Islet of Langerhans (tissue), 1 donor: ENCODE measurements at regions not wholly inside any gene's neighbourhood (a gene's known extent, or its start where the extent isn't known, plus 50 kb on each side); places are given as distances from the start of the nearest gene placed in this dataset.

ENCODE experiments used
- FAIRE-seq: peaks from one replicate; lab custom pipeline; 2011; peaks lifted over from hg19 to GRCh38; lab: Jason Lieb, UNC

DNA sequence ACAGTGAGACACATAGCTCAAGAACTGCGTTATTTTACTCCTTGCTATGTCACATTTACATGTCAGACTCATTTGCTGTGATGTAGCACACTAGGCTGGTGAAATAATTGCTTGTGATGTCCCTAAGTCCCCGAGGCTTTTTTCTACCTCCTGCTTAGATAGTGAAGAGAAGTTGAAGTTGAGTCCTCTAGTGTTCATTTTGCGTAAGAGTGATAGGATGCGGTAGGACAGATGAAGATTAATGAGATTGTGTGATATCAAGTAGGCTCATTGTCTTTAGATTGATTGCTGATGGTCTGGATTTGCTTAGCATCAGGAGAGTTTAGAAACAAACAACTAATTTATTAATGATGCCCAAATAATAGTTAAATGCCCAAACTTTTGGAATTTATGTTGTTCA is 173.6 kb upstream of the NUDT6 start:
- no peak for FAIRE-seq

DNA sequence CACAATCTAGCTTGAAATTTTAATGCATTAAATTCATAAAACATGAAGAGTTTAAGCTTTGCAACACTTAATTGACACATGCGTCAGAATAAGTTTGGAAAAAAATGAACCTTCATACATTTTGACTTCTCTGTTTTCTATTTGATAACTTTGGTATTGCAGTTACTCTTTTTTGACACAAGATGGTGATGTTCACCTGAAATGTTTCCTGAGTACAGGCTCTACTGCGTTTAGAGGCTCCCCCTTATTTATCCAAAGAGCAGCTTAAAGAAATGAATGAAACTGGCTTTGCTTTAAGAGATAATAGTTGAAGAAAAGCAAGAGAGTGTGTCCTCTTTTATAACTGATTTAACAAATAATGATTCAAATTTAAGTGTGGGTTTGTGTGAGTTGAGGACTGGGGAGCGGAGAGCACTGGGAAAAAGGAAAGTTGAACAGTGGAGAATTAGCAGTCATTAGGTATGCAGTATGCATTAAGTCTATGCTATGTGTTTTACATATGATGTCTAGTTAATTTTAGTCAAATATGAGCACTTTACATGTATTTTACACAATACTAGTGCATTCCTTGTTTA is 180.6 kb upstream of the NUDT6 start:
- peak; percentile 99 for FAIRE-seq

DNA sequence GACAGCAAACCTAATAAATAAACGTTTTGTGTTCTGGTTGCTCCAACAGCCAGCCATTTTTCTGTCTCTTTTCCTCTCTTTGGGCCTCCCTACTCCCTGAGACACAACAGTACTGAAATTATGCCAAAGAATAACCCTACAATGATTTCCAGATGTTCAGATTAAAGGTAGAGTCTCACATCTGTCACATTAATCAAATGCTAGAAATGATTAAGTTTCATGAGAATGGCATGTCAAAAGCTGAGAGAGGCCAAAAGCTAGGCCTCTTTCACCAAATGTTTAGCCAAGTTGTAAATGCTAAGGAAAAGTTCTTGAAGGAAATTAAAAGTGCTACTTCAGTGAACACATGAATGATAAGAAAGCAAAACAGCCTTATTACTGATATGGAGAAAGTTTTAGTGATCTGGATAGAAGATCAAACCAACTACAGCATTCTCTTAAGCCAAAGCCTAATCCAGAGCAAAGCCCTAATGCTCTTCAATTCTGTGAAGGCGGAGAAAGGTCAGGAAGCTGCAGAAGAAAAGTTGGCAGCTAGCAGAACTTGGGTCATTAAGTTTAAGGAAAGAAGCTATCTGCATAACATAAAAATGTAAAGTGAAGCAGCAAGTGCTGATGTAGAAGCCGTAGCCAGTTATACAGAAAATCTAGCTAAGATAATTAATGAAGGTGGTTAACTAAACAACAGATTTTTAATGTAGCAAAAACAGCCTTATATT is 182.1 kb upstream of the NUDT6 start:
- no peak for FAIRE-seq

DNA sequence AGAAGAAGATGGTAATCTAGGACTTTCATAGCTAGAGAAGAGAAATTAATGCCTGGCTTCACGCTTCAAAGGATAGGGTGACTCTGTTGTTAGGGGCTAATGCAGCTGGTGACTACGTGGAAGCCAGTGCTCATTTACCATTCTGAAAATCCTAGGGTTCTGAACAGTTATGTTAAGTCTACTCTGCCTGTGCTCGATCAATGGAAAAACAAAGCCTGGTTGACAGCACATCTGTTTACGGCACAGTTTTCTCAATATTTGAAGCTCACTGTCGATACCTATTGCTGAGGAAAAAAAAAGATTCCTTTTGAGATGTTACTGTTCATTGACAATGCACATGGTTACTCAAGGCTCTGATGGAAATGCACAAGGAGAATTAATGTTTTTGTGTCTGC is 182.6 kb upstream of the NUDT6 start:
- no peak for FAIRE-seq

DNA sequence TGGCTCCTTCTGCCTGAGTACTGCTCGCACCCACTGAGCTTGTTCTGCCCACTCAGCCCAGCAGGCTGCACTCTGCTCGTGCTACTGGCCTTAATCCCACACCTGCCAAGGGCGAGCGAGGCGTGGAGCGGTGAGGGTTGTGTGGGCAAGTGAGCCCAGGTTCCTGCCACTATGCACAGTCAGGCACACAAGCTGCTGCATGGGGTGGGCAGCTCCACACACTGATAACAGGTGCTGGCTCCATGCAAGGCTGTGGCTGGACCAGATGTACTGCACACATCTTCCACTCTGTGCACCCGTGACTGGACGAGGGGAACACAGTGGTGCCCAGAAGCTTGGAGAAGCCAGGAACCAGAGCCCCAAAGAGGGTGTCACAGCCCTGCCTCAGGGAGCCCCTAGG is 184.3 kb upstream of the NUDT6 start:
- FAIRE-seq = no peak

DNA sequence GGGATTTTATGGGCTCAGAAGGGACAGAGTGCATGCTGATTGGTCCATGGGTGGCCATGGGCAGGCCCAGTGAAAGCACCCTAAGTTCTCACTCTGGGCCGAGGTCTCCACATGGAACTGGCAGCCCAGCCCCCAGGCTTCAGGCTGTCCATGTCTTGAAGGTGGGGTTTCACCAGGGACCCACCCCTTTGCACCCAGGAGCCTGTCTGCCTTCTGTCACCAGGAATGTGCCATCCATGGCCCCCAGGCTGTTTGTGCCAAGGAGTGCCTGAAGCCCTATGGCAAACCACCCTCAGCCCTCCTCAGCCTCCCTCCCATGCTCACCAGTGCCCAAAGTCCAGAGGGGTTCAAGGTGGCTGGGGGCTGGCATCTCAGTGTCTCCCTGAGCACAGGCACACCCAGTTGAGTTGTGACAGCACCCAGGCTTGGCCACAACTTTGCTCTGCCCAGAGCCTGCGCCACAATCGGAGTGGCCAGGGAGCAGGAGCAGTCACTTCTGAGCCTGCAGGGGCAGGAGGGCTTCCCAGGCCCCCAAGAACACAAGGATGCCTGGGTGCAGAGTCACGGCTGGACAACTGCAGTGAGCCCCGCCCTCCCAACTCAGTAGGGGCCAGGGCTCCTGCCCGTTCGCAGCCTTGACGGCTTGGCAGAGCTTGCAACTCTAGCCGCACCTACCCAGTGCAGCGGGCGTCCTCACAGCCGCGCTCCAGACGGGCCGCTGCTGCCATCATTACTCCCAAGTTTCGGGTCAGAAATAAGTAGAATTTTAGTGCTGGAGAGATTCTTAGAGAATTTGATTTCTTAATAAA is 185.3 kb upstream of the NUDT6 start:
- FAIRE-seq = no peak

DNA sequence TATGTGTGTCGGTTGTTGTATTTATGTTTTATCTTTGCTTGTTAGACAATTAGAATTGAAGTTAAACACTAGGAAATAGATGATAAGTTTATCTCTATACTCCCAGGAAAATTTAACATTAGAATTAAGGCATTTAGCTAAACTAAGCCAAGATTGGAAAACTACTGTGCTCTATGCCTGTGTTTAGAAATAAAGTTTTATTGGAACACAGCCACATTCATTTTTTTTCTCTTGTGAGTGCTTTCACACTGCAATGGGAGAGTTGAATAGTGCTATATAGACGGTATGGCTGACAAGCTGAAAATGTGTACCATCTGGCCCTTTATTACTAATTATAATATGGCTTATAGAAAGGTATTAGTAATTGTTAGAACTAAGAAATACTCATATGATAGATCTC is 186.7 kb upstream of the NUDT6 start:
- FAIRE-seq = no peak

DNA sequence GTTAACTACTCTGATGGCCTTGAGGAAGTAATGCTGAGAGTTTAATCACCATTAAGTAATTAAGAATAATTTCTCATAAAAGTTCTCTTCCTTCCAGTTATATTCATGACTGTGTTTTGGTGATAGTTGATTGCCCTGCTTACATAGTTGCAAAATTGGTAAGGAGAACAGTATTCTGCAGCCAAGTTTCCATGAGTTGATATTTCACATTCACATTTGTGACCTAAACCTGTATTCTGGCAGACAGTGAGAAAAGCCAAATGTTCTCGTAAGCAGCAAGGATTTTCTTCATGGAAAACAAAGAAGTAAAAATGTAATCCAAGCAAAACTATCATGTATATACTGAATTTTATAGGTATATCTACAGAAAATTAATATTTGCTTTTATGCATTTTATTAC is 187.8 kb upstream of the NUDT6 start:
- FAIRE-seq = no peak

DNA sequence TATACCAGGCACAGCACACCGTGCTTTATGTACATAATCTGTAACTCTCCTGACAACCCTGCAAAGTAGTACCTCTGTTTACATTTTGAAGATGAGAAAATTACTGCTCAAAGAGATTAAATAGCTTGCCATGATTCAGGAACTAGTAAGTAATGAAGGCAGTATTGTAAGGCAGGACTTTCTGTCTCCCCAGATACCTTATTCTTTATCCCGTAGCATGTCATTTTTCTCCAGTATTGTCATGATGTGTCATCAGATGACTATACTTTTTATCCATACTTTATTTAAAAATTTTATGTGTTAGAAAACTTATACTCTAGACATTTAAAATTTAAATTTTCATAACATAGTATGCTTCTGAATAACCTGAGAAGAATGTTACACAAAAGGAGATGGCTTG is 188.3 kb upstream of the NUDT6 start:
- FAIRE-seq = no peak

DNA sequence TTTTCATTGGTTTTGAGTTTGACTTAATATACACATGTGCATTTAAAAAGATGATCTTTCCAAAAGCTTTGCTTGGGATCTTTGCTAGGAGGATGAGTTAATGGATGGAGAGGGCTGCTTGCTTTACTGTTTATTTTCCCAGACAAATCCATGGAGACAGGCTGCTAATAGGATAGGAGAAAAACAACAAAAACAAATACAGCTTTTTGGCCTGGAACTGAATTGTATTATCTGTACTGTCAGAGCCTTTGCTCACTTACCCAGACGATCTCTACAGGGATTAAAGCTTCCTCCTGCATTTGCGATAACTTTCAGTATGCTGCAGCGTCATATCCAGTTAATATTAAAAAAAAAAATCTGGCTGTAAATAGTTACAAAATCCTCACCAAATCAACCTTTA is 190.8 kb upstream of the NUDT6 start:
- FAIRE-seq = no peak

DNA sequence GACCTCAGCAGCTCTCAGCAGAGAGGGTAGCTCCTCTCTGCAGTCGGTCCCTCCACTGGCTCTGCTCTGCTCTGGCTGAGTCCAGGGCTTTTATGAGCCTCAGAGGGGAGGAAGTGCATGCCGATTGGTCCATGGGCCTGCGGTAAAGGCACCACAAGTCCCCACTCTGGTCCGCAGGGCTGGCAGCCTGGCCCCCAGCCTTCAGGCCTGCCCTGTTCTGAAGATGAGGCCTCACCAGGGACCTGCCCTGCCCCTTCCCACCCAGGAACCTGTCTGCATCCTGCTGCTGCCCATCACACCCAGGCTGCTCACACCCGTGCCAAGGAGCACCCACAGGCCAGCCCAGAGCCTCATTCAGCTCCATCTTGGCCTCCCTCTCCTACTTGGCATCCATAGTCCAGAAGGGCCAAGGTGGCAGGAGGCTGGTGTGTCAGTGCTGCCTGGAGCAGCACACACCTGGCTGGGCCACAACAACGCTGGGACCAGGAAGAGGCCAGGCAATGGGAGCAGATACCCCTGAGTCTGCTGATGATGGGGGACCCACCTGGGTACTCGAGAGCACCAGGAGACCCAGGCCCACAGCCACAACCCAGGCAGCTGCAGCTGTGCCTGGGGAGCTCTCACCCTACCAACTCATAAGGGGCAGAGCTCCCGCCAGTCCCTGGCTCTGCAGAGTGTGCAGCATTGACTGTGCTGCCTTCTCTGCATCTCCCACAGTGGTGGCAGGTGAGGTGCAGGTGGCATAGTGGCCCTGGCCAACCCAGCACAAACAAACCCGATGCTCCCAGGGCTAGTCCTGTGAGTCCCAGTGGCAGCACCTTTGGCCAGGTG is 191.9 kb upstream of the NUDT6 start:
- FAIRE-seq = no peak

DNA sequence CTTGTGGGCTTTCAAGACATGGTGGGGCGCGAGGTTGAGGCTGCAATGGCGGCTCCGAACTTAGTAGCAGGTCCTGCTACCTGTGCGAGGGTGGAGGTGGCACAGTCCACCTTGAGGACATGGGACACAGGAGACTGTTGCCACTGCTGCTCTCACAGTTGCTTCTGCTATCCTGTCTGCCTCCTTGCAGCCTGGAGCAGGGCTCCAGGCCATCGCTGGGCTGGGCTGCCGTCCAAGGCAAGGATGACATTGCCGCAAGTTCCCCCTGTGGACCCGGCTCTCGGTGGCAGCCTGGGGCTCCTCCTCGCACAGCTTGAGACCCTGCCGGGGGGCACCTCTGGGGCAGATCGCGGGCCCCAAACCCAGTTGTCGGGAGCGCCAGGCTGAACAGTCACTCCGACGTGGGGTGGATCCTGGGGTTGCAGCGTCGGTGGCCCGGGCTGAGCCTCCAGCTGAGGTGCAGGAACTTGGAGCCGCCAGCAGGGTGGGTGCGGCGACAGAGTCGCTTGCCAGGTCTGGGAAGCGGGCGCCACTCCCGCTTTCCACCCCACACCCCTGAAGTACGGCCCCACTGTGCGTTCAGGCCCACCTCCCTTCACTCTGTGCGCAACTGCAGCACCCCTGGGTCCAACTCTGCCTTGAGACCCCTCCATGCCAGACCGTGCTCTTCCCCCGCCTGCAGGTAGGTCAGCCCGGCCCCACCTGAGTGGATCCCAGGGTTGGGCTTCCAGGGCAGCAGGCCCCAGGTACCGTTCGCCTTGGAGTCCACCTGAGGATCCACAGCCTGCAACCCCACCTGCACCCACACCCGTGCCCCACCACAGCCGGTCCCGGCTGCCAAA is 192.7 kb upstream of the NUDT6 start:
- FAIRE-seq = no peak

DNA sequence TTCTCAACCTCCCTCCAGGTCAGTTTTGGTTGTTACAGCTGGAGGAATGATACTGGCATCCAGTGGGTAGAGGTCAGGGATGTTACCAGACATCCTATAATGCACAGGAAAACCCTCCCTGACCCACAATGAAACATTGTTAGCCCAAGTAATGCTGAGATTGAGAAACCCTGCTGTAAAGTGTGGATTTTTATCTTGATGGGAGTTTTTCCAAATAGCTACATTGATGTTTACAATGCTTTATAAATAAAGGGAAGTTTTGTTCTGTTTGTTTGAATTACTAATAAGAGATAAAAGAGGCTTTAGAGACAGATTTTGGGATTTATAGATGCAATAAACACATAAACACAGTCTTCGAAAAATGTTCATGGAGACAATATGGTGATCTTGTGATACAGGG is 194.0 kb upstream of the NUDT6 start:
- FAIRE-seq = no peak

DNA sequence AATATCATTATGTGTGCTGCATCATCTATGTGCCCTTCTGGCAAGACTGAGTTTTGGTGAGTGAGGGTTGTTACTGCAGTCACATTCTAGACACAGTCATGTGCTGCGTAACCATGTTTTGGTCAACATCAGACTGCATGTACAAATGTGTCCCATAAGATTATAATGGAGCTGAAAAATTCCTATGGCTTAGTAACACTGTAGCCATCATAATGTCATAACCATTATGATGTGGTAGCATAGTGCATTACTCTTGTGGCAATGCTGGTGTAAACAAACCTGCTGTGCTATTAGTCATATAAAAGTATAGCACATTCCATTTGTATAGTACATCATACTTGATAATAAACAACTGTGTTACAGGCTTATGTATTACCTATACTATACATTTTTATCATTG is 198.1 kb upstream of the NUDT6 start:
- FAIRE-seq = no peak

DNA sequence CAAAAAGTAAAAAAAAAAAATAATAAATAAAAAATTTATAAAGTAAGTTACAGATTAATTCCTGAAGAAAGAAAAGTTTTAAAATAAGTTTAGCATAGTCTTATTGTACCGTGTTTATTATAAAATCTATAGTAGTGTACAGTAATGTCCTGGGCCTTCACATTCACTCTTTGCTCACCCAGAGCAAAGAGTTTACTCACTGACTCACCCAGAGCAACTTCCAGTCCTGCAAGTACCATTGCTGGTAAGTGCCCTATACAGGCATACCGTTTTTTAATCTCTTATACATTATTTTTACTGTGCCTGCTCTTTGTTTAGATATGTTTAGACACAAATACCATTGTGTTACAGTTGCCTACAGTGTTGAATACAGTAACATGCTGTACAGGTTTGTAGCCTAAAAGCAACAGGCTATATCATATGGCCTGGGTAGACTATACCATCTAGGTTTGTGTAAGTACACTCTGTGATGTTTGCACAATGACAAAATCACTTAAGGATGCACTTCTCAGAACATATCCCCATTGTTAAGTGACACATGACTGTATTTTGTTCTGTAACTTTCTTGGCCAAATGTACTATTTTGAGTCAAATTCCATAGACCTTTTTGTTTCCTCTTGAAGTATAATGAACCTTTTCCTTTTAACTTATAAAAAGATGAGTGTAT is 199.0 kb upstream of the NUDT6 start:
- no peak for FAIRE-seq

DNA sequence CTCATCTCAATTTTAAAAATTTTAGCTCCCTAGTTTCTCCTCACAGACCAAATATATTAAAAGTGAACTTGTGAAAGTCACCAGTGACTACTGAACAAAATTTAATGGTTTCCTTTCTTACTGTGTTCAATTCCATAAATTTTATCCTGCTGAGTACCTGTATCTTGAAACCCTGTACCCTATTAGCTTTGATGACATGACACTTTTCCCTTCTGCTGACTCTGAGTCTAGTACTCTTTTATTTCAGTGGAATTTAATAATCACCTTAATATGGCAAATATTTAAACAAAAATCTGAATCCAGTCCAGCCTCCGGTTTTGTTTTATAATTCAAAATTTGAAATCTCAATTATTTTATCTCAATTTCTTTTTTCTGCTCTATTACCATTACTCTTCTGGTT is 203.1 kb upstream of the NUDT6 start:
- FAIRE-seq = no peak

DNA sequence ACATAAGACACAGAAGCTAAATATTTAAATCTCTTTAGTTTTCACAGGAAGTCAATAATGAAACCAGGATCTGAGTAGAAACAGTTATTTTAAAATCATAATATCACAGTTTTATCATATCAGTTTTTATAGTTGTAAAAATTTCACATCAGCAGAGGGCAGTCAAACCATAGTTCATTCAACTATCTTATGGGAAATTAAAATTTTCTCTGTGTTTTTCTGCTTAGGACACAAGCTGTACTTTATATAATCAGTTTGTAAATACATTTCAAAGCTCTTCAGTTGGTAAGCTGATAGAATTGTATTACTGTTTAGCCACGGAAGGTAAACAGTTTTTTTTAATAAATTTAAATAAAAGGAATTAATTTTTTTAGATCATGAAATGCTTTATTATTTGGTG is 204.8 kb upstream of the NUDT6 start:
- FAIRE-seq = peak; percentile 97

DNA sequence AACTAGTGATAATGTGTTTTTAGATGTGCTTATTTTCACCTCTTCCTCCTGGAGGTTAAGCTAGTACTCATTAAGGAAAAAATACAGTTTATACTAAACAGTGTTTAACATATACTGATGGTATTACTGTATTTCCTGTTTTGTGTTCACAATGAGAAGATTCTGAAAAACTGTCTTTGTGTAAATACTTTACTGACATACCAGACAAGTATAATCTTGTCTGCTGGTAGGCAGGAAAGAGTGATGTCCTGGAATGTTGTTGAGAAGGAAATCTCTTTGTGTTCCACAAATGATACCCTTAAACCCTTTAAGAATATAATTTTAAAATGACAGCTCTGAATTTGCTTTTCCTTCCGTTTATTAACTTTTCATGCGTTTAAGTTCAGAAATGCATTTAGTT is 205.5 kb upstream of the NUDT6 start:
- FAIRE-seq = no peak

DNA sequence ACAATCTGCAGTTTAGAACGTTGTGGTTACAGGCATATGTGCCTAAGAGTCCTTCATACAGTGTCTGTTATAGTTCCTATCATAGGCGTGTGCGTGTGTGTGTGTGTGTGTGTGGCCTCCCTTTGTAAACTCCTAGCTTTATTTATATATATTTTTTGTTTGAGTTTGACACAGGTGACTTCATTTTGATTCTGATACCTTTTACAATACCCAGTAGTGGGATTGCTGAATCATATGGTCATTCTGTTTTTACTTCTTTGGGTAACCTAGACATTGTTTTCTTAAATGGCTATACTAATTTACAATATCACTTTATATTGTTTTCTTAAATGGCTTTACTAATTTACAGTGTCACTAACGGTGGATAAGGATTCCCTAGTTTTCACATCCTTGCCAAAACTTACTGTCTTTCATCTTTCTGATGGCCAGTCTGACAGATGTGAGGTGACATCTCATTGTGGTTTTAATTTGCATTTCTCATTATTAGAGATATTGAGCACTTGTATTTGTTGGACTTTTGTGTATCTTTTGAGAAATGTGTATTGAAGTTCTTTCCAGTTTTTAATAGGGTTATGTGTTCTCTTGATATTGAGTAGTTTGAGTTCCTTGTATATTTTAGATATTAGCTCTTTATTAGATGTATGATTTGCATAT is 211.1 kb upstream of the NUDT6 start:
- FAIRE-seq = no peak

DNA sequence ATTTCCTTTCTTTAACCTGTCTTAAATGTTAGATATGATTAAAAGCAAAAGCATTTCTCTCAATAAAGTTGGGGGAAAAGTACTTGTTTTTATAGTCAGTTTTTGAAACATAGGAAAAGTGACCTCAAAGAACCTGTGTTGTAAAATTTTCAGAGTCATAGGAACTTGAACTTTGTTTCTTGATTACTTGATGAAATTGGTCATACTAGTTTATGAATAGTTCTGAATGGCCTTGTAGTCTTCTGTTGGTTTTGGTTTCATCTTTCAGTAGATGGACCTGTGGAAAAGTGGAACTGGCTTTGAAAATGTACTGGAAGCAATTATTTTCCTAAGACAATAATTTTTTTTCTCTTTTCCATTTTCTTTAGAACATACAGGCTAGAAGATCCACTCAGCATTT is 222.2 kb upstream of the NUDT6 start:
- FAIRE-seq = no peak

DNA sequence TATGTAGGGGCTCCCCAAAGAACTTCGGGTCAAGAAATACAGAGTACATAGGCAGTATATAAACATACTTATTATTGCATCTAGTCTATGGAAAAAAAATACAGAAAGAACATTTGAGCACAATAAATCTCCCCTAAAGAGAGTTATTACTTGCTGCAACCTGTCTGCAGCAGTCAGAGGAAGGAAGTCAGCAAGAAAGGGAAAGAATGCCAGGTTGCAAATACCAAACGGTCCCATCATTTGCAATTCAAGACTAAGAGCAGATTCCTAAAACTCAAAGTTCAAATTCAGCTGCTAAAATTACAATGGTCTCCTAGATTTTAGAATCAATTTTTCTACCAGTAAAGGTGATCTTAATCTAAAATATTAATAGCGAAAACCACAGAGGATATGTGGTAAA is 236.2 kb upstream of the NUDT6 start:
- FAIRE-seq = no peak
